Right lobe of liver (tissue), 6 donors: ENCODE measurements at regions not wholly inside any gene's neighbourhood (a gene's known extent, or its start where the extent isn't known, plus 50 kb on each side); places are given as distances from the start of the nearest gene placed in this dataset.
"Not testable (repeated sequence)": the region's sequence is repeated elsewhere in the genome, so short reads cannot be mapped to it uniquely, and the experiment has no call there.

ENCODE experiments used
- ATAC-seq, 4 donors: fragments of 200-7000 bp; cut with Tn5 transposase; one replicate each; pipeline ENCODE4 v1.9.1; 2020; ENCODE audit warnings: mild to moderate bottlenecking in 4 of 4, moderate library complexity in 4 of 4
- DNase-seq, 3 donors: peaks; one replicate each; pipeline ENCODE4 v3.0.0-alpha.2; 2020
- H3K27ac ChIP-seq, 3 donors: fragments of 200-600 bp; one replicate each; pipeline ENCODE4 v1.8.0; 2022
- H3K27me3 ChIP-seq, 2 donors: fragments of 200-600 bp; one replicate each; pipeline ENCODE4 v1.8.0; 2022
- H3K36me3 ChIP-seq, 4 donors: fragments of 200-600 bp; sonication (generic) in 1 of 4; one replicate each; pipeline versions ENCODE4 v1.5.1 to v1.8.0; 2017 to 2022; ENCODE audit warnings: control low read depth in 1 of 4
- H3K4me1 ChIP-seq, 4 donors: fragments of 200-600 bp; sonication (generic) in 1 of 4; one replicate each; pipeline versions ENCODE4 v1.5.1 to v1.8.0; 2017 to 2022; ENCODE audit warnings: control low read depth in 1 of 4
- H3K4me3 ChIP-seq, 3 donors: fragments of 200-600 bp; one replicate each; pipeline ENCODE4 v1.8.0; 2022
- H3K9me3 ChIP-seq, 4 donors: fragments of 200-600 bp; sonication (generic) in 1 of 4; one replicate each; pipeline versions ENCODE4 v1.5.1 to v1.8.0; 2017 to 2022; ENCODE audit warnings: control low read depth in 1 of 4
- POLR2A ChIP-seq: fragments of 450-650 bp; IDR thresholded peaks from one replicate; pipeline ENCODE4 v1.6.1; 2017; ENCODE audit warnings: antibody characterized with exemption, mild to moderate bottlenecking
- WGBS: methylation state at CpG from one replicate; pipeline ENCODE4 v1.1.6; 2018; ENCODE audit warnings: low coverage, low lambda C conversion rate; ENCODE audit not compliant: insufficient coverage; ENCODE audit errors: missing lambda C conversion rate; 5-methylcytosine and 5-hydroxymethylcytosine counted together
- intact Hi-C, 2 donors: fragments of 100-400 bp; cut with DNase I; formaldehyde crosslinking; loops; one replicate each; pipeline versions ENCODE4 v1.11.2 to v1.14.1; 2022
- TF ChIP-seq, protein P1 (sequence below), 4 donors: fragments of 200-600 bp in 3 of 4; fragments of 450-650 bp in 1 of 4; IDR thresholded peaks; one replicate each; pipeline versions ENCODE4 v1.5.1 to v1.8.0; 2016 to 2022; ENCODE audit warnings: antibody characterized with exemption in 4 of 4, mild to moderate bottlenecking in 2 of 4
- donor health status: DM: no; HTN: yes; CAD: no.
- donor health status: DM: no; HTN: no; CAD: no.
- donor health status: DM: no; HTN: no; CAD: no.
- donor health status: DM: no; HTN: yes; CAD: no.
- donor health status: DM: no; HTN: yes; CAD: no.

DNA sequence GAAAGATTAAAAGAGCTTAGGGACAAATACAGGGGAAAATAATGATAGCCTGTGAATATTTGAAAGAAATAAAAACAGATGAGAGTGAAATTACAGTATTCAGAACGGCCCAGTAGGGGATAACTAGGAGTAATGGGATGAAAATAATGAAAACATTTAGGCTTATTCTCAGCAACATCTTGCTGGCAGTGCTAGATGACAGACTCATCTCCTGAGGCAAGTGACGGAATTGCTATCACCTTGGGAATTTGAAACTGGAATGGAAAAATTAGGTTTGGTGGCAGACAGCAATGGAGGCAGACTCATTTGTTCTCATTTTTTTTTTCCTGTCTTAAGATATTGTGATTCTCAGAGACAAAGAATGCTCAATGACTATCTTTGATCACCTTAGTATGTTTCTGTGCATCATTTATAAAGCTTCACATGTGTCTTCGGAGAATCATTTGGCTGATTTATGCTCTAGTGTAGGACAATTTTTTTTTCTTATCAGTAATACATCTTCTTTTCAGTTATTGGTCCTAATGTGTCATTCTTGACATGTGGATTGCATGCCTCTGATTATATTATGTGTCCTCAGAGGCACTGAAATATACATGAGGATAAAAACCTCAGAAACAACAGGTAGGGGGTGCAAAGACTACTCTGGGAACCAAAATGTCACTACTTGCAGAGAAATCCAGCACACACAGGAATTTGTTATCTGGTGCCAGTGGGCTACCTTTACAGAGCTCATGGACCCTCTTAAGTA is 711.7 kb downstream of the EDEM1 start:
- Histone ChIP-seq H3K4me3 (no peak overlapping the region), H3K27ac (no peak overlapping the region), H3K9me3 (peaks cover 0 to 3% (median 0%) of the 10 kb centered on the region in 4 donors), H3K4me1 (no peaks in the 10 kb centered on the region), H3K27me3 (no peaks in the 10 kb centered on the region), H3K36me3 (no peaks in the 10 kb centered on the region)
- intact Hi-C loops = no loop called here
- 61% methylated on average over 3 of the region's 3 CpGs for WGBS
- DNase-seq (no peak), ATAC-seq (no peak)
- TF ChIP-seq POLR2A = no peak
- TF ChIP-seq, protein P1, sequence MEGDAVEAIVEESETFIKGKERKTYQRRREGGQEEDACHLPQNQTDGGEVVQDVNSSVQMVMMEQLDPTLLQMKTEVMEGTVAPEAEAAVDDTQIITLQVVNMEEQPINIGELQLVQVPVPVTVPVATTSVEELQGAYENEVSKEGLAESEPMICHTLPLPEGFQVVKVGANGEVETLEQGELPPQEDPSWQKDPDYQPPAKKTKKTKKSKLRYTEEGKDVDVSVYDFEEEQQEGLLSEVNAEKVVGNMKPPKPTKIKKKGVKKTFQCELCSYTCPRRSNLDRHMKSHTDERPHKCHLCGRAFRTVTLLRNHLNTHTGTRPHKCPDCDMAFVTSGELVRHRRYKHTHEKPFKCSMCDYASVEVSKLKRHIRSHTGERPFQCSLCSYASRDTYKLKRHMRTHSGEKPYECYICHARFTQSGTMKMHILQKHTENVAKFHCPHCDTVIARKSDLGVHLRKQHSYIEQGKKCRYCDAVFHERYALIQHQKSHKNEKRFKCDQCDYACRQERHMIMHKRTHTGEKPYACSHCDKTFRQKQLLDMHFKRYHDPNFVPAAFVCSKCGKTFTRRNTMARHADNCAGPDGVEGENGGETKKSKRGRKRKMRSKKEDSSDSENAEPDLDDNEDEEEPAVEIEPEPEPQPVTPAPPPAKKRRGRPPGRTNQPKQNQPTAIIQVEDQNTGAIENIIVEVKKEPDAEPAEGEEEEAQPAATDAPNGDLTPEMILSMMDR (IDR thresholded peaks at IDR 0.05) = no peak

DNA sequence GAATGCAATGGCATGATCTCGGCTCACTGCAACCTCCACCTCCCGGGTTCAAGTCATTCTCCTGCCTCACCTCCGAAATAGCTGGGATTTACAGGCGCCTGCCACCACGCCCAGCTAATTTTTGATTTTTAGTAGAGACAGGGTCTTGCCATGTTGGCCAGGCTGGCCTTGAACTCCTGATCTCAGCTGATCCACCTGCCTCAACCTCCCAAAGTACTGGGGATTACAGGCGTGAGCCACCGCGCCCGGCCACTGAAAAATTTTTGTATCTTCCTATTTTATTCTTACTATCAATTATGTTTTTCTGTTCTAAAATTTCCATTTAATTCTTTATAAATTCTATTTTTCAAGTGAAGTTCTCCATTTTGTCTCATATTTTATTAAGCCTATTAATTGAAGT is 730.4 kb downstream of the EDEM1 start:
- intact Hi-C loops = no loop called here
- TF ChIP-seq, protein P1 (IDR thresholded peaks at IDR 0.05) = no peak
- TF ChIP-seq POLR2A = no peak
- 78% methylated on average over 9 of the region's 9 CpGs for WGBS
- H3K4me1 ChIP-seq = no peaks in the 10 kb centered on the region
- no peaks in the 10 kb centered on the region for H3K27me3 ChIP-seq
- no peak overlapping the region for H3K27ac ChIP-seq
- DNase-seq (no peak), ATAC-seq (no peak)
- no peak overlapping the region for H3K4me3 ChIP-seq
- no peaks in the 10 kb centered on the region for H3K9me3 ChIP-seq
- no peaks in the 10 kb centered on the region for H3K36me3 ChIP-seq

DNA sequence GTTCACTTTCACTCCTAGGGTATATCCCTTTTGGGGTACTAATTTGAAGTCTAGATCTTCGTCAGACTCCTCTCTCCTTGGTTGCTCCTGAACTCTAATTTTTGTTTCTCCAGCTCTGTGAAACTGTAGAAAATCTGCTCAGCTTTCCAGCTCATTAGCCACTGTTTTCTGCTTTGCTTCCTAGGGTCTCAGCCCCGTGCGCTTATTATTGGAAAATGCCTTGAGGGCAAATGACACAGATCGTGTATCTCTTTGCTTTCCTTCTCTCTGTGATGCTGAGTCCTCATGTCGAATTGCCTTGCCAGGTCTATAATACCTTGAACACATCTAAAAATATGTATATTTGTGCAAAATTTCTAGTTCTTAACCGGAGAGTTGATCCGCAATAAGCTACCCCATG is 731.1 kb downstream of the EDEM1 start:
- intact Hi-C loops = no loop called here
- DNase-seq (no peak), ATAC-seq (no peak)
- WGBS = 65% methylated on average over 7 of the region's 7 CpGs
- no peak for TF ChIP-seq POLR2A
- TF ChIP-seq, protein P1 (IDR thresholded peaks at IDR 0.05) = no peak
- Histone ChIP-seq H3K4me1 (no peaks in the 10 kb centered on the region), H3K27me3 (no peaks in the 10 kb centered on the region), H3K36me3 (no peaks in the 10 kb centered on the region), H3K27ac (no peak overlapping the region), H3K4me3 (no peak overlapping the region), H3K9me3 (no peaks in the 10 kb centered on the region)

DNA sequence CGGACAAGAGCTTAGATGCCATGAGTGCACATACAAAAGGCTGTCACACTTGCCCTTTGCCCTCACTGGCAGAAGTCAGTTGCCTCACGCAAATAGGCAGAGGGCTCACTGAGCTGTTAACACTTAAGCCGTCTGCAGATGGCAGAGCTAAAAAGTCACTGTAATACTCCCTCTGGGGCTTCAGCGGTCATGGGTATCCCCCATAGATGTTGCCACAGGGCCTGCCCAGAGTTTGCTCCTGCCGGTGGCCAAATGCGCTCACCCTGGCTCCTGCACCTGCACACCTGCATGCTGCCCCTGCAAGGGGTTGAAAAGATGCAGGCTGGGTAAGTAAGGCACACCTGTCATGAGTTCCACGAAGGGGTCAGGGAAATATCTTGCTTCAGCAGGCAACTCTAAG is 741.5 kb downstream of the EDEM1 start:
- Histone ChIP-seq H3K4me3 (no peak overlapping the region), H3K4me1 (no peaks in the 10 kb centered on the region), H3K27ac (no peak overlapping the region), H3K9me3 (no peaks in the 10 kb centered on the region), H3K36me3 (no peaks in the 10 kb centered on the region), H3K27me3 (no peaks in the 10 kb centered on the region)
- ATAC-seq (no peak), DNase-seq (no peak)
- TF ChIP-seq, protein P1 (IDR thresholded peaks at IDR 0.05) = no peak
- TF ChIP-seq POLR2A = no peak
- WGBS = 54% methylated on average over 4 of the region's 7 CpGs
- intact Hi-C loops = no loop called here

DNA sequence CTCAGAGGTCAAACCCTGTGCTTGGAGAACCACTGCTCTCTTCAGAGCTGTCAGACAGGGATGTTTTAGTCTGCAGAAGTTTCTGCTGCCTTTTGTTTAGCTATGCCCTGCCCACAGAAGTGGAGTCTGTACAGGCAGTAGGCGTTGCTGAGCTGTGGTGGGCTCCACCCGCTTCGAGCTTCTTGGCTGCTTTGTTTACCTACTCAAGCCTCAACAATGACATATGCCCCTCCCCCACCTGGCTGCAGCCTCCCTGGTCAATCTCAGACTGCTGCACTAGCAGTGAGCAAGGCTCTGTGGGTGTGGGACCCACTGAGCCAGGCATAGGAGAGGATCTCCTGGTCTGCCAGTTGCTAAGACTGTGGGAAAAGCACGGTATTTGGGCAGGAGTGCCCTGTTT is 756.6 kb downstream of the EDEM1 start:
- DNase-seq, H3K4me3 ChIP-seq, ATAC-seq, intact Hi-C loops, H3K4me1 ChIP-seq, H3K27ac ChIP-seq, H3K27me3 ChIP-seq, H3K36me3 ChIP-seq, H3K9me3 ChIP-seq: not testable (repeated sequence)
- WGBS = 60% methylated on average over 2 of the region's 4 CpGs
